GM19043 (cell line): ENCODE measurements at regions not wholly inside any gene's neighbourhood (a gene's known extent, or its start where the extent isn't known, plus 50 kb on each side); places are given as distances from the start of the nearest gene placed in this dataset.

Experiments used
- ATAC-seq: cut with Tn5 transposase; IDR thresholded peaks from one replicate; pipeline ENCODE4 v1.9.1; 2021; ENCODE audit warnings: low read depth; ENCODE audit not compliant: unreplicated experiment

- ATAC-seq: no peak
Observed at GRCh38 chr2:385785-386184, 97.9 kb upstream of the ALKAL2 start.

GRCh38 chr2:385061-385460 lies 97.2 kb upstream of the ALKAL2 start:
- no peak for ATAC-seq

GRCh38 chr2:383888-384287 lies 96.0 kb upstream of the ALKAL2 start:
- ATAC-seq: no peak

- ATAC-seq: no peak
Observed at GRCh38 chr2:383178-383577, 95.3 kb upstream of the ALKAL2 start.

- ATAC-seq: no peak
Observed at GRCh38 chr2:382728-383022, 94.8 kb upstream of the ALKAL2 start.

GRCh38 chr2:381941-382727 lies 94.2 kb upstream of the ALKAL2 start:
- ATAC-seq: no peak

- no peak for ATAC-seq
Observed at GRCh38 chr2:381181-381580, 93.3 kb upstream of the ALKAL2 start.

- ATAC-seq: no peak
Observed at GRCh38 chr2:380772-381171, 92.9 kb upstream of the ALKAL2 start.

GRCh38 chr2:380221-380620 lies 92.3 kb upstream of the ALKAL2 start:
- ATAC-seq: no peak

- no peak for ATAC-seq
Observed at GRCh38 chr2:379778-380177, 91.9 kb upstream of the ALKAL2 start.

- ATAC-seq: no peak
Observed at GRCh38 chr2:378364-378763, 90.5 kb upstream of the ALKAL2 start.

GRCh38 chr2:377414-377813 lies 89.5 kb upstream of the ALKAL2 start:
- ATAC-seq: no peak

- no peak for ATAC-seq
Observed at GRCh38 chr2:375956-376307, 88.0 kb upstream of the ALKAL2 start.

GRCh38 chr2:375270-375955 lies 87.5 kb upstream of the ALKAL2 start:
- no peak for ATAC-seq

- no peak for ATAC-seq
Observed at GRCh38 chr2:368386-368785, 80.5 kb upstream of the ALKAL2 start.

- ATAC-seq: no peak
Observed at GRCh38 chr2:367246-367645, 79.4 kb upstream of the ALKAL2 start.

GRCh38 chr2:366706-367105 lies 78.8 kb upstream of the ALKAL2 start:
- ATAC-seq: no peak

GRCh38 chr2:365367-366275 lies 77.7 kb upstream of the ALKAL2 start:
- no peak for ATAC-seq

- no peak for ATAC-seq
Observed at GRCh38 chr2:363824-364470, 76.1 kb upstream of the ALKAL2 start.

- no peak for ATAC-seq
Observed at GRCh38 chr2:362924-363323, 75.0 kb upstream of the ALKAL2 start.

- no peak for ATAC-seq
Observed at GRCh38 chr2:360124-360523, 72.2 kb upstream of the ALKAL2 start.
